GM12872 (cell line): ENCODE measurements at regions not wholly inside any gene's neighbourhood (a gene's known extent, or its start where the extent isn't known, plus 50 kb on each side); places are given as distances from the start of the nearest gene placed in this dataset.

Experiments used
- TF ChIP-seq, protein P1 (sequence below): IDR thresholded peaks from 3 replicates; pipeline ENCODE4 v1.5.1; 2011; ENCODE audit warnings: low read depth, mild to moderate bottlenecking, low read length, moderate library complexity; ENCODE audit not compliant: insufficient read depth

DNA sequence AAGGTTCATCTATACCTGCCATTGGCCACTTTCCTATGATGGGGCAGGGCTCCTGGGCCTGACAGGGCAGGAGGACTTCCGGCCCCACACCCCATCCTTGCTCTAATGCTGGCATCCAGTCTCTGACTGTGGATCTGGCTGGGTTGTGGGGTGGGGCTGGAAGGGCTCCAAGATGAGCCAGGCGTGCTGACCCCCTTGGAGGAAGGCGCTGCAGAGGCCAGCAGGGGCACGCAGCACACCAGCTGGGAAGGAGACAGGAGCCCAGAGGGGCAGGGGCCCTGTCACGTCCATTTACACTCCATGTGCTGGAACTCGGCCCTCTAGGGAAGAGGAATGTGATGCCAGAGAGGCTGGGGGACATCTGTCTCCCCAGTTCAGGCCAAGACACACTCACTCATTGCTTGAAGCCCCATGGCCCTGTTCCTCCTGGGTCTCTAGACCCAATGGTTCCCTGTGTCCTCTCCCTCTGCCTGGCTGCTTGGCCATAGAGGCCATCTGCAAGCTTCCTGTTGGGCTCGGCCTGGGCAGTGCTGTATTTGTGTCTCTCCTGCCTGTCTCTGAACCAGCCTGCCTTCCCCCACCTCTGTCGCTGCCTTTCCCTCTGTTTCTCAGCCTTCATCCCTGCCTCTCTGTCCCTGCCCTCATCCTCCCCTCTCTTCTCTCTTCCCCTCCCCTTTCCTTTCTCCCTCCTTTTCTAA, 67.5 kb upstream of the NECTIN1 start:
- TF ChIP-seq, protein P1, sequence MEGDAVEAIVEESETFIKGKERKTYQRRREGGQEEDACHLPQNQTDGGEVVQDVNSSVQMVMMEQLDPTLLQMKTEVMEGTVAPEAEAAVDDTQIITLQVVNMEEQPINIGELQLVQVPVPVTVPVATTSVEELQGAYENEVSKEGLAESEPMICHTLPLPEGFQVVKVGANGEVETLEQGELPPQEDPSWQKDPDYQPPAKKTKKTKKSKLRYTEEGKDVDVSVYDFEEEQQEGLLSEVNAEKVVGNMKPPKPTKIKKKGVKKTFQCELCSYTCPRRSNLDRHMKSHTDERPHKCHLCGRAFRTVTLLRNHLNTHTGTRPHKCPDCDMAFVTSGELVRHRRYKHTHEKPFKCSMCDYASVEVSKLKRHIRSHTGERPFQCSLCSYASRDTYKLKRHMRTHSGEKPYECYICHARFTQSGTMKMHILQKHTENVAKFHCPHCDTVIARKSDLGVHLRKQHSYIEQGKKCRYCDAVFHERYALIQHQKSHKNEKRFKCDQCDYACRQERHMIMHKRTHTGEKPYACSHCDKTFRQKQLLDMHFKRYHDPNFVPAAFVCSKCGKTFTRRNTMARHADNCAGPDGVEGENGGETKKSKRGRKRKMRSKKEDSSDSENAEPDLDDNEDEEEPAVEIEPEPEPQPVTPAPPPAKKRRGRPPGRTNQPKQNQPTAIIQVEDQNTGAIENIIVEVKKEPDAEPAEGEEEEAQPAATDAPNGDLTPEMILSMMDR, result no peak

DNA sequence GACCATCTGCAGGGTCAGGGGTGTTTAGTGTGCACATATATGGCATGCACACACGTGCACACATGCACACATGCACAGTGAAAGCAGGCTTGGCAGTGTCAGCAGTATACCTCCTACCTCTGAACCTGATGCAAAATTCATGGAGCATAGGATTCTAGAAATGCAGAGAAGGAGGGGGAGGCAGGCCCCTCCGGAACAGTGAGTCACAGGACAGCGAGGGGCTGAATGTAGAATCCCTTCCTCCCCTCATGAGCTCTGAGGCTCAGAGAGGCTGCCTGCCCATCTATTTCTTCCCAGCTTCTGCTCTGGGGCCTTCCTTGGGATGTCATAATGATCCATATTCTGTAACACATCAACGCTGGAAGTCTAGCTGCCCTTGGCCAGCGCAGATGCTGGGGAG, 66.7 kb upstream of the NECTIN1 start:
- TF ChIP-seq, protein P1, result no peak

DNA sequence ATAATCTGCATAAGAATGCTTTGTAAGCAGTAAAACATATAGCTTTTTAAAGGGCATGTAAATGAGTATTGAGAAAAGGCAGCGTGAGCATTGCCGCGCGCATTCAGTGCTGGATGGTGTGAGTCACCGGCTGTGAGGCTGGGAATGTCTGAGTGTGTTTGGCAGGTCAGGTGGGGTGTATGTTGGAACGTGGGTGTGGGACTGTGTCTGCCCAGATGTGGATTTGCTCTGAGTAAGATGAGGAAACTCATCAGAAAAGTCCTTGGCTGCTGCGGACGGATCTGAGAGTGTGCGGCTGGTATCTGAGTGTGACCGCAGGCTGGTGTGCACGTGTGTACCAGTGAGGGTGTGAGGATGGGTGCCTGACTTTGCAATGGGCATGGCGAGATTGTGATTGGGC, 66.2 kb upstream of the NECTIN1 start:
- TF ChIP-seq, protein P1, result no peak

DNA sequence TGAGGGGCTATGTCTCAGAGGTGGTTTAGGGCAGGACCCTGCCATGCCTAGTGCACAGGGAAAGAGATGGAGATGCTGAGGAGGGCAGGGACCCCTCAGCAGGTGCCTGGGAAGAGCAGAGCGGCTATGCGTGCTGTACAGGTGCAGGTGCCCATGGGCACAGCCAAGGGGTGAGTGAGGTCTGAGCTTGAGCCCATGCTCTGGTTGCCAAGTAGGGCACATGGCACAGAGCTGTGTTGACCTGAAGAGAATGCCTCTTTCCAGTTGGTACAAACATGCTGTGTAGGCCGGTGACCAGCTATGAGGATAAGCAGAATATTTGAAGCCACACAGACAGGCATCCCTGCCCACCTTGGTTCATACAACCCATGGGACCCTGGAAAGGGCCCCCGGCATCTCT, 65.8 kb upstream of the NECTIN1 start:
- TF ChIP-seq, protein P1, result no peak

DNA sequence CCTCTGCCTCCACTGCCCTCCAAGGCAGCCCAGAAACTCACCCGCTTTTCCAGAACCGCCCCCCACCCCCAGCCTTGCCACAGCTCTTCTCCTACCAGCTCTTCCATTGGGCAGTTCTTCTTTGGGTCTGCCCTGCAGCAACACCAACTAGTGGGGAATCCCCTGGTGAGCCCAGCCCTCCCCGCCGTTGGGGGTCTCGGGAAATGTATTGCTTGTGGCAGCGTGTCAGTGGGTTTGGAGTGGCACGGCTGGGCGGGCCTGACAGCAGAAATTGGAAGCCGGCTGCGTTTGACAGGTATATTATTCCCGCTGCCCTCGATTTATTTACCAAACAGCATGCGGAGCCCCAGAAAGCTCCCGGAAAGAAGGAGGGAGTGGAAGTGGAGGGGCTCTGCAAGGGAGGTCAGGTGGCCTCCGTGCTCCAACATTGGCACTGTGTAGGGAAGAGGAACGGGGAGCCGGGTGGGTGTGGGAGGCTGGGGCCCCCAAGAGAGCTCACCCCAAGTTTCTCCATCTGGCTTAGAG, 65.2 kb upstream of the NECTIN1 start:
- TF ChIP-seq, protein P1, result no peak

DNA sequence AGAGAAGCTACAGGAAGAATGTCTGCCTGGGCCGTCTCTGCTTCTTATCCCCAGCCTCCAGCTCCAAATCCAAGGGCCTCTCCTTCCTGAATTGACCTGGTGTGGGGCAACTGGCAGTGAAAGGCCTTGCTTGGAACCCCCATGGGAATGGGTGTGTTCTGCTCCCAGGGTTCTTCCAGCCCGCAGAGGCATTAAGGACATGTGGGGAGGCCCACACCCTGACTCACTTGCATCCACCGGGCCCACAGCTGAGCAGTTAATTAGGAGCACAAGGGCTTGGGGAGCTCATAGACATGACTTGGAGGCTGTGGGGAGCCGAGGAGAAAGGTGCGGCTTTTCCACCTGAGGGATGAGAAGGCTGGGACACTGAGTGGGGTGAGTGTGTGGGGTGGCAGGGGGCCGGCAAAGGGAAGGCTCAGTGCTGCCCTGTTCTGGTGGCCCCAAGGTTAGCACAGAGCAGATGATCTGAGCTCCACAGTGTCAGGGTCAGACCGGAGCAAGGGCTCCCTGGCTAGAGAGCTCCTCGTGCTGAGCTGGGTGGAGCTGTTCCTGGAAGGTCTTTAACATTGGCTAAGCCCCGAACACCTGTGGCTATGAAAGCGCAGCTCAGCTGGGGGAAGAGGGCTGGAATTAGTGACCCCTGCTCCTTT, 64.5 kb upstream of the NECTIN1 start:
- TF ChIP-seq, protein P1, result no peak

DNA sequence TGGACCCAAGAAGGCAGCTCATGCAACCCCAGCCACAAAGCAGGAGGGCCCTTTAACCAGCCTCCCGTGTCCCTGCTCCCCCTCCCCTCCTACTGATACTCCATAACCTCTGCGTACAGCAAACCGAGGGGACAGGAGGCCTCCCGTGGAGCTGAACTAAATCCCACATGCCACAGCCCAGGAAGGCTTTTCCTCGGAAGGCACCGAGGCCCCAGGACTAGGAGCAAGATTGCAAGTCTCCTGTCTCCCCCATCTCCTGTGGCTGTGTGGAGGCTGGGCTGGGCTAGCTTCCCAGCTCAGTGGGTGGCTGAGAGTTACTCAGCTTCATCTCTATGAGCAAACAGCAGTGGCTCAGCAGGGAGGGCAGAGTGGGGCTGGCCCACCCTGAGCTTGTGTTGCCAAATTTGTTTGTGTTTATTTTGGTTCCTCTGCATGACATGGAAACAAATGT, 62.7 kb upstream of the NECTIN1 start:
- TF ChIP-seq, protein P1, result no peak
